ENCODE measurements at regions not wholly inside any gene's neighbourhood (a gene's known extent, or its start where the extent isn't known, plus 50 kb on each side); places are given as distances from the start of the nearest gene placed in this dataset.

- DNase-seq (ENCODE audit: low read depth) = no peak
- no peak overlapping the region for H3K4me3 ChIP-seq (ENCODE audit: low read depth, low read length)
- H3K36me3 ChIP-seq (ENCODE audit: control insufficient read depth, insufficient read depth, low read length) = no peaks in the 10 kb centered on the region
- H3K27me3 ChIP-seq (ENCODE audit: control insufficient read depth, insufficient read depth, low read length) = no peaks in the 10 kb centered on the region
- TF ChIP-seq CTCF (IDR thresholded peaks at IDR 0.05; ENCODE audit: insufficient read depth, low read length, poor library complexity, severe bottlenecking) = no peak
Observed at GRCh38 chr10:105783936-105784483, 1142.9 kb downstream of the SORCS3 start.

- no peaks in the 10 kb centered on the region for H3K36me3 ChIP-seq (ENCODE audit: control insufficient read depth, insufficient read depth, low read length)
- no peak for DNase-seq (ENCODE audit: low read depth)
- TF ChIP-seq CTCF (IDR thresholded peaks at IDR 0.05; ENCODE audit: insufficient read depth, low read length, poor library complexity, severe bottlenecking) = no peak
- no peak overlapping the region for H3K4me3 ChIP-seq (ENCODE audit: low read depth, low read length)
- H3K27me3 ChIP-seq (ENCODE audit: control insufficient read depth, insufficient read depth, low read length) = no peaks in the 10 kb centered on the region
Observed at GRCh38 chr10:105774881-105775280, 1133.8 kb downstream of the SORCS3 start.

GRCh38 chr10:105774351-105774750 lies 1133.3 kb downstream of the SORCS3 start:
- Histone ChIP-seq H3K36me3 (ENCODE audit: control insufficient read depth, insufficient read depth, low read length) (no peaks in the 10 kb centered on the region), H3K27me3 (ENCODE audit: control insufficient read depth, insufficient read depth, low read length) (no peaks in the 10 kb centered on the region), H3K4me3 (ENCODE audit: low read depth, low read length) (no peak overlapping the region)
- no peak for TF ChIP-seq CTCF (IDR thresholded peaks at IDR 0.05; ENCODE audit: insufficient read depth, low read length, poor library complexity, severe bottlenecking)
- DNase-seq (ENCODE audit: low read depth) = no peak

- Histone ChIP-seq H3K27me3 (ENCODE audit: control insufficient read depth, insufficient read depth, low read length) (no peaks in the 10 kb centered on the region), H3K4me3 (ENCODE audit: low read depth, low read length) (no peak overlapping the region), H3K36me3 (ENCODE audit: control insufficient read depth, insufficient read depth, low read length) (no peaks in the 10 kb centered on the region)
- DNase-seq (ENCODE audit: low read depth) = peak; percentile 65
- TF ChIP-seq CTCF (IDR thresholded peaks at IDR 0.05; ENCODE audit: insufficient read depth, low read length, poor library complexity, severe bottlenecking) = no peak
Observed at GRCh38 chr10:105770524-105771212, 1129.6 kb downstream of the SORCS3 start.

- Histone ChIP-seq H3K36me3 (ENCODE audit: control insufficient read depth, insufficient read depth, low read length) (no peaks in the 10 kb centered on the region), H3K4me3 (ENCODE audit: low read depth, low read length) (no peak overlapping the region), H3K27me3 (ENCODE audit: control insufficient read depth, insufficient read depth, low read length) (no peaks in the 10 kb centered on the region)
- peak; percentile 65 for DNase-seq (ENCODE audit: low read depth)
- TF ChIP-seq CTCF (IDR thresholded peaks at IDR 0.05; ENCODE audit: insufficient read depth, low read length, poor library complexity, severe bottlenecking) = no peak
Observed at GRCh38 chr10:105769248-105770184, 1128.4 kb downstream of the SORCS3 start.
